ENCODE measurements at regions not wholly inside any gene's neighbourhood (a gene's known extent, or its start where the extent isn't known, plus 50 kb on each side); places are given as distances from the start of the nearest gene placed in this dataset.
A peak's percentile ranks its signal among the peaks of the same experiment; 100 is the strongest.
"Not testable (repeated sequence)": the region's sequence is repeated elsewhere in the genome, so short reads cannot be mapped to it uniquely, and the experiment has no call there.

DNA sequence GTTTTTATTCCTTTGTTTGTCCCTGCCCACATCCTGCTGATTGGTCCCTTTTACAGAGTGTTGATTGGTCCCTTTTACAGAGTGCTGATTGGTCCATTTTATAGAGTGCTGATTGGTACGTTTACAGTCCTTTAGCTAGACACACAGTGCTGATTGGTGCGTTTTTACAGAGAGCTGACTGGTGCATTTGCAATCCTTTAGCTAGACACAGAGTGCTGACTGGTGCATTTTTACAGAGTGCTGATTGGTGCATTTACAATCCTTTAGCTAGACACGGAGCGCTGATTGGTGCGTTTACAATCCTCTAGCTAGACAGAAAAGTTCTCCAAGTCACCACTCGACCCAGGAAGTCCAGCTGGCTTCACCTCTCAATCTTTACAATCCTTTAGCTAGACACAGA is 330.4 kb downstream of the NAF1 start:
- H4K20me1 ChIP-seq (ENCODE audit: control insufficient read depth, insufficient read depth); FAIRE-seq; intact Hi-C loops (cut with micrococcal nuclease; ENCODE audit: unreplicated experiment); POLR2A ChIA-PET; H3K4me2 ChIP-seq (ENCODE audit: control insufficient read depth, insufficient read depth); H3K9ac ChIP-seq (ENCODE audit: control insufficient read depth, insufficient read depth, low read length); ATAC-seq; H2AFZ ChIP-seq (ENCODE audit: control insufficient read depth, low read depth, low read length); H3K79me2 ChIP-seq (ENCODE audit: control insufficient read depth, insufficient read depth, low read length); H3K27ac ChIP-seq (ENCODE audit: control insufficient read depth, insufficient read depth); BruUV-seq (replicated peaks); in situ Hi-C loops (cut with MboI); H3K27me3 ChIP-seq (replicated peaks in 1 of 2; ENCODE audit: control insufficient read depth in 2 of 2, insufficient read depth in 2 of 2, low read length in 1 of 2); H3K4me1 ChIP-seq (ENCODE audit: control insufficient read depth, insufficient read depth, low read length); H3K9me3 ChIP-seq (replicated peaks; ENCODE audit: control insufficient read depth, insufficient read depth, low read length); DNase-seq (ENCODE audit: low read depth, low spot score); RAD21 ChIA-PET (ENCODE audit: unreplicated experiment); H3K36me3 ChIP-seq (ENCODE audit: control insufficient read depth in 2 of 2, insufficient read depth in 2 of 2, low read length in 1 of 2); H3K4me3 ChIP-seq: not testable (repeated sequence)
- ChIA-PET CTCF (interaction anchor here (0.7 to 1.0 kb wide), 2 partner anchors 22 to 30 kb away, joined by 3 to 4 read pairs; no protein-coding TSS in a partner anchor), SMC1A (ENCODE audit: uncharacterized antibody, unreplicated experiment) (interaction anchor here (0.7 kb wide), 1 partner anchor 32 kb away, joined by 4 read pairs; no protein-coding TSS in a partner anchor)
- TF ChIP-seq NFYB (IDR thresholded peaks at IDR 0.05; ENCODE audit: insufficient read depth, low read depth, low read length): 0 out of 2 replicates have a peak, but pooled peaks have one; percentile 5
- 52% methylated on average over 6 of the region's 6 CpGs for WGBS (ENCODE audit: insufficient coverage, insufficient replicate concordance, low lambda C conversion rate, missing lambda C conversion rate)

GRCh38 chr4:162830899-162831298 is 335.8 kb downstream of the NAF1 start:
- ATAC-seq (no peak), FAIRE-seq (no peak), DNase-seq (ENCODE audit: low read depth, low spot score) (no peak)
- Histone ChIP-seq H3K9ac (ENCODE audit: control insufficient read depth, insufficient read depth, low read length) (no peak overlapping the region), H4K20me1 (ENCODE audit: control insufficient read depth, insufficient read depth) (no peaks in the 10 kb centered on the region), H3K79me2 (ENCODE audit: control insufficient read depth, insufficient read depth, low read length) (no peaks in the 10 kb centered on the region), H3K4me2 (ENCODE audit: control insufficient read depth, insufficient read depth) (no peak overlapping the region), H3K36me3 (ENCODE audit: control insufficient read depth in 2 of 2, insufficient read depth in 2 of 2, low read length in 1 of 2) (no peaks in the 10 kb centered on the region), H3K4me3 (no peak overlapping the region), H3K27ac (ENCODE audit: control insufficient read depth, insufficient read depth) (no peak overlapping the region), H3K9me3 (replicated peaks; ENCODE audit: control insufficient read depth, insufficient read depth, low read length) (no peaks in the 10 kb centered on the region), H3K27me3 (replicated peaks in 1 of 2; ENCODE audit: control insufficient read depth in 2 of 2, insufficient read depth in 2 of 2, low read length in 1 of 2) (no peaks in the 10 kb centered on the region; a peak in 1 of 4 replicates), H2AFZ (ENCODE audit: control insufficient read depth, low read depth, low read length) (no peak overlapping the region), H3K4me1 (ENCODE audit: control insufficient read depth, insufficient read depth, low read length) (no peaks in the 10 kb centered on the region)
- BruUV-seq (replicated peaks): no TSS peak
- ChIA-PET SMC1A (ENCODE audit: uncharacterized antibody, unreplicated experiment) (no interaction called here), POLR2A (no interaction called here), RAD21 (ENCODE audit: unreplicated experiment) (no interaction called here), CTCF (no interaction called here)
- 11% methylated on average over 3 of the region's 3 CpGs for WGBS (ENCODE audit: insufficient coverage, insufficient replicate concordance, low lambda C conversion rate, missing lambda C conversion rate)
- in situ Hi-C loops (cut with MboI): no loop called here
- intact Hi-C loops (cut with micrococcal nuclease; ENCODE audit: unreplicated experiment): no loop called here
- TF ChIP-seq RAD21 (IDR thresholded peaks at IDR 0.05; ENCODE audit: insufficient read depth, low read depth, low read length): no peak
- no peak for TF ChIP-seq SP1 (IDR thresholded peaks at IDR 0.05; ENCODE audit: low read depth, low read length)
- no peak for TF ChIP-seq EGR1 (IDR thresholded peaks at IDR 0.05; ENCODE audit: borderline replicate concordance in 1 of 2, low read depth in 2 of 2, low read length in 2 of 2)
- no peak for TF ChIP-seq BMI1 (IDR thresholded peaks at IDR 0.05; ENCODE audit: borderline replicate concordance)
- TF ChIP-seq SRF (IDR thresholded peaks at IDR 0.05; ENCODE audit: low read depth in 2 of 2, low read length in 2 of 2): no peak
- TF ChIP-seq NFIC (IDR thresholded peaks at IDR 0.05; ENCODE audit: low read depth, low read length): no peak
- no peak for TF ChIP-seq HDAC6 (IDR thresholded peaks at IDR 0.05; ENCODE audit: unreplicated experiment)
- TF ChIP-seq ZBTB11 (CRISPR knock-in tag; IDR thresholded peaks at IDR 0.05): no peak
- TF ChIP-seq ZNF24 (IDR thresholded peaks at IDR 0.05): no peak
- TF ChIP-seq SIX5 (IDR thresholded peaks at IDR 0.05; ENCODE audit: low read depth, low read length, severe bottlenecking): no peak

Measured in GM12878 (cell line).